A204.1 (cell line): ENCODE measurements at regions not wholly inside any gene's neighbourhood (a gene's known extent, or its start where the extent isn't known, plus 50 kb on each side); places are given as distances from the start of the nearest gene placed in this dataset.
"Not testable (repeated sequence)": the region's sequence is repeated elsewhere in the genome, so short reads cannot be mapped to it uniquely, and the experiment has no call there.

Experiments used
- FAIRE-seq: peaks from 2 replicates; lab custom pipeline; 2012; peaks lifted over from hg19 to GRCh38; lab: Jason Lieb, UNC

DNA sequence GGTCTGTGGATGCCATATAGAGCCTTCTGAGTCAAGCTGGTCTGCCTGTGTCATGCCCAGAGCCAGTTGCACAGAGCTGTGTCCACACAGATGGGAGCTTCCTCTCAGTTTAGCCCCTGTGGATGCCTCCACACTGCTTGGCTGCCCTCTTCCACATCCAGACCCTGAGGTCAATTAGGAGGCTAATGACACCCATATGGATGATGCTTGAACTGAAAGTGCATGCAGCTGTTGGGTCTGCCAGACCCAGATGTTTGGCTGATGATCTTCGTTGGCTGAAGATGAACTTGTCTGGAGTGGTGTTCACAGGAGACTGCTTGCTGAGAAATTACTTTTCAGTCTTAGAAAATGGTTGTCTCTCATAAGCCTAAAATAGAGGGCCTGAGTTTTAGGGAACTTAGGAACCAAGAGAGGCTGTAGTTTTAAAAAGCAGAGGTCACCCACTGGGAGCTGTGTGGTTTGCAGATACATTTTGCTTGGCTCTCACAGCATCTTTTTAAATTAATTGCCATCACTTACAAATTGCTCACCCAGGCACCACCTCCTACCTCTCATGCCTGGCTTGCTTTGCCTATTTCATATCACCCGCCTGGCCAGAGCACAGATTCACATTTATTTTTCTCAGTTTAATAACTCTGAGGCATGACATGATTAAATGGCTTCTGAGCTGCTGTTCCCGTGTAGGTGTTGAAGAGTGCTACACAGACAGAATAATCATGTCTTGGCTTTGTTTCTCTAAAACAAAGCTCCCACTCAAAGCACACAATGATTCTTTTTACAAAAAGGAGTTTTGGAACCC is 176.1 kb downstream of the MINAR1 start:
- FAIRE-seq: no peak

DNA sequence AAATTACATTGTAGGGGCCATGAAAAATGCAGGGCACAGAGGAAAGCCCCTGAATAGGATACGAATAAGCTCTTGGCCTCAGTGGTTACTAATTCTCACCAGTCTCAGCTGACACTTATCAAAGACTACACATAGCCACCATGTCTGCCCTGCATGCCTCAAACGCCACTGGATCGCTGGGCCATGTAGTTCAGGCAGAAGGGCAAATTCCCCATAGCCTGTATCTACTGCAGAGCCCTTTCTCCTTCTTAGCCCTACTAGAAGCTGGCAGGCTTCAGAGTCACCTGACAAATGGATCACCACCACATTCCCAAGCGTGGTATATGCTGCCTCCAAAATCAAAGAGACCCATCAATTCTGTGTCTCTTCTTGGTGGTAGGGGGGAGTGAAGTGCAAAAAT is 177.4 kb downstream of the MINAR1 start:
- FAIRE-seq: no peak

DNA sequence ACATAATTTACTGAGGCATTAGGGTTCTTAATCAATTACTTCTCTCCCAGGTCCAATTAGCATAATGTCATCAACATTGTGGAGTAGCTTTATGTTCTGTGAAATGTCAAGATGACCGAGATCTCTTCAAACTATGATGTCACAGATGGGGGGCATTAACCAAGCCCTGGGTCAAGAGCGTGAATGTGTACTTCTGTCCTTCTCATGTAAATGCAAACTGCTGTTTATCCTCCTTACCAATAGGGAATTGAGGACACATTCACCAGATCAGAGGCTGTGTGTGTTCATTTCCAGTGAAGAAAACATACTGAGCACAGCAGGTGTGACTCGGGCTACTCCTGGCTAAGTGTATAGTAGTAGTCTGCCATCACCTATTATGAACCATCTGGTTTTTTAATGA is 177.9 kb downstream of the MINAR1 start:
- no peak for FAIRE-seq

DNA sequence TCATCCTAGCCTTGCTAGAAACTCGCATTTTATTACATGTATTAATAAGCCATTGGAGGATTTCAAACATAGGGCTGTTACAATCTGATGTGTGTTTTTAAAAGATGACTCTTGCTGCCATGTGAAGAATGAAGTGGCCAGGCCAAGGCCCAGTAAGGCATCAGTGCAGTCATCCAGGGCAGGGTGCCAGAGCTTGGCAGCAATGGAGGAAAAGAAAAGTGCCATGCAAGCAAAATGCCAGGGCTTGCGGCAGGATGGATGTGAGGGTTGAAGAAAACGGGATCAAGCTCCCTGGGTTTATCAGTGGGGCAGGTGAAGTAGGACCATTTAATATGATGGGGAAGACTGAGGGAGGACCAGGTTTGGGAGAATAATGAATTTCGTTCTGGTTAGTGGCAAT is 183.6 kb downstream of the MINAR1 start:
- no peak for FAIRE-seq

DNA sequence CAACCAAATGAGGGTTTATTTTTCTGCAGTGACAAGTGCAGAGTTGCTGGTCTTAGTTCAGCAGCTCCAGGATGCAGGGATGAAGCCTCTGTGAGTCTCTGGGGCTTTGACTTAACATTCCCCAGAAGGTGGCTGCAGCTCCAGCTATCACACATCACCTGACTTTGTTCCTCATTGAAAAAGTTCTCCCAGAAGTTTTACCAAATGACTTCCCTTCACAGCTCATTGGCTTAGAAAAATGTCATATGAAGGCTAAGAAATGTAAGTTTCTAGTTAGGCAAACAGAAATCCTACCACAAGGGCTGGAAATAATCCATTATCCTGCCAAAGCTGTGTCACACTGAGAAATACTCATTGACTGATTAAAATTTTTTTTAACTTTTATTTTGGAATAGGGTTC is 184.9 kb downstream of the MINAR1 start:
- no peak for FAIRE-seq

DNA sequence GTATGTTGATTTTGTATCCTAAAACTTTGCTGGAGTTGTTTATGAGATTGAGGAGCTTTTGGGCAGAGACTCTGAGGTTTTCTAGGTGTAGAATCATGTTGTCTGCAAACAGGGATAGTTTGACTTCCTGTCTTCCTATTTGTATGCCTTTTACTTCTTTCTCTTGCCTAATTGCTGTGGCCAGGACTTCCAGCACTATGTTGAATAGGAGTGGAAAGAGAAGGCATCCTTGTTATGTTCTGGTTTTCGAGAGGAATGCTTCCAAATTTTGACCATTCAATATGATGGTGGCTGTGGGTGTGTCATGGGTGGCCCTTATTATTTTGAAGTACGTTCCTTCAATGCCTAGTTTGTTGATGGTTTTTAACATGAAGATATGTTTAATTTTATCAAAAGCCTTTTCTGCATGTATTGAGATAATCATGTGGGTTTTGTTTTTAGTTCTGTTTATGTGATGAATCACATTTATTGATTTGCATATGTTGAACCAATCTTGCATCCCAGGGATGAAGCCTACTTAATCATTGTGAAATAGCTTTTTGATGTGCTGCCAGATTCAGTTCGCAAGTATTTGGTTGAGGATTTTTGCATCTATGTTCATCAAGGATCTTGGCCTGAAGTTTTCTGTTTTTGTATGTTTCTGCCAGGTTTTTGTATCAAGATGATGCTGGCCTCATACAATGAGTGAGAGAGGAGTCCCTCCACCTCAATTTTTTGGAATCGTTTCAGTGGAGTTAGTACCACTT is 188.1 kb downstream of the MINAR1 start:
- no peak for FAIRE-seq

DNA sequence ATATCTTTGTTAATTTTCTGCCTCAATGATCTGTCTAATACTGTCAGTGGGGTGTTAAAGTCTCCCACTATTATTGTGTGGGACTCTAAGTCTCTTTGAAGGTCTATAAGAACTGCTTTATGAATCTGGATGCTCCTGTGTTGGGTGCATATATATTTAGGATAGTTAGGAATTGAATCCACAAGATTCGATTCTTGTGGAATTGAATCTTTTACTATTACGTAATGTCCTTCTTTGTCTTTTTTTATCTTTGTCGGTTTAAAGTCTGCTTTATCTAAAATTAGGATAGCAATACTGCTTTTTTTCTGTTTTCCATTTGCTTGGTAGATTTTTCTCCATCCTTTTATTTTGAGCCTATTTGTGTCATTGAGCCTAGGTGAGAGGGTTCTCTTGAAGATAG is 189.7 kb downstream of the MINAR1 start:
- FAIRE-seq: not testable (repeated sequence)

DNA sequence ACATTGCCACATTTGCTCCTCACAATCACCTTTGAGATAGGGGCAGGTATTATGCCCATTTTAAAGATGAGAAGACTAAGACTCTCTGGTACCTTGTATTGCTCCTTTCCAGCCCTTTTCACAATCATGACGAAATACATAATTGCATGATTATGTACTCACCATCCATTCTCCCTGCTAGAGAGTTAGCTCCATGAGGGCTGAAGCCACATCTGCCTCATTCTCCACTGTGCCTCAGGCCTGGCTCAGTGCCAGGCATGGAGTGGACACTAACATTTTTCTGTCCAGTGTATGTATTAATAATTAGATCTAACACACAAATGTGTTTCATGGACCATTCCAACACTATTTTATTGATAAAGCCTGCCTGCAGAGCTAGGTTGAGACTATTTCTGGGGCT is 191.4 kb downstream of the MINAR1 start:
- no peak for FAIRE-seq

DNA sequence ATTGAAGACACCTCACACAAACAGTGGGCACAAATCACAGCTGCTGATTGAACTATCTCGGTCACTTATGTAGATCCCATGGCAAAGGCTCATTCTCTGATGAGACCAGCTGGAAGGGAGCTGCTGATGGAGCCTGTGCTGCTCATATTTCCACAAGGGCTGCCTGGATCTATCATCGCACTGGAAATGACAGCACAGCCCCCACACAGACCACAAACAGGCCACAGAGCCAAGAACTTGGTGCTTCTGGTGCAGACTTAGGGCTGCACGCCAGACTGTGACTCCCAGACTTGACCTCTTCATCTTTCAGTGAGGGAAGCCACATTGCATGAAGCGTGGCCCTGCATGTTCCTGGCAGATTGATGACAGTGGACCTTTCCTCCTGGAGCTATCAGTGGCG is 197.6 kb downstream of the MINAR1 start:
- no peak for FAIRE-seq

DNA sequence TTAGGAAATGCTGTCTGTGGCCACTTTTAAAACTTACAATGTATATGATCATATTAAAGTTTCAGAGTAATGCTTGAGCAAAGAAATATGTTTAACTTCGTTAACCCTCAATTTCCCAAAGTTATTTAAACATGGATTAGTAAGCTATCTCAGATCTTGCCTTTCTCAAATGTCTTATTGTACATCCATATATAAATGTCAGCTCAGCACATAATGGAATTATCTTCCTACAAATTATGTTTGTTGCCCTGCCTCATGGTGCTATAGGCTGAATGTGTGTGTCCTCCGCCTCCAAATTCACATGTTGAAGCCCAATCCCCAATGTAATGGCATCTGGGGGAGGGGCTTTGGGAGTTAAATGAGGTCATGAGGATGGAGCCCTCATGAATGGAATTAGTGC is 200.3 kb downstream of the MINAR1 start:
- no peak for FAIRE-seq

DNA sequence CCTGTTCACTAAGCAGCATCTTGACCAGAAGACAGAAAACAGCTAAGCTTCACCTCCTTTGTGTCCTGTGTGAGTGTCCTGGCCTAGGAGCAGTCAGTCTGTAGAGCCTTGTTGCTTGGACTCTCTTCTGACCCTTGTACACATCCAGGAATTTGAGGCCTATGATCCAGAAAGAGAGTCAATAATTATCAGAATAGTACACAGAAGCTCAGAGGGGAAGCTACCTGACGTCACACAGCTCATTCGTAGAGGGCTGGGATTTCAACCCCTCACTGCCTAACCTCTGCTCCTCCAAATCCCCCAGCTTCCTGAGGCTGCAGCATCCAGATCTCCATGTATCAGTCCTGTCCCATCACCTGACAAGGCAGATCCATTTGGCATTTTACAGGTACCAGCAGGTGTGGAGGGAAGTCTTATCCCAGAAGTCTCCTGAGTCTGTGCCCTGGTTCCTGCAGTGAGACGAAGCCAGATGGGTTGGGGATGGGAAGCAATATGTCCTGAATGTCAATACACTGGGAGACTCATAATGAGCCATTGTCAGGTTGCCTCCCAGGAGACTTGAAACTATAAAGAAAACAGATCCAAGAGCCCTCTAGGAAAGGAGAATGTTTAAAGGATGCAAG is 203.1 kb downstream of the MINAR1 start:
- FAIRE-seq: no peak

DNA sequence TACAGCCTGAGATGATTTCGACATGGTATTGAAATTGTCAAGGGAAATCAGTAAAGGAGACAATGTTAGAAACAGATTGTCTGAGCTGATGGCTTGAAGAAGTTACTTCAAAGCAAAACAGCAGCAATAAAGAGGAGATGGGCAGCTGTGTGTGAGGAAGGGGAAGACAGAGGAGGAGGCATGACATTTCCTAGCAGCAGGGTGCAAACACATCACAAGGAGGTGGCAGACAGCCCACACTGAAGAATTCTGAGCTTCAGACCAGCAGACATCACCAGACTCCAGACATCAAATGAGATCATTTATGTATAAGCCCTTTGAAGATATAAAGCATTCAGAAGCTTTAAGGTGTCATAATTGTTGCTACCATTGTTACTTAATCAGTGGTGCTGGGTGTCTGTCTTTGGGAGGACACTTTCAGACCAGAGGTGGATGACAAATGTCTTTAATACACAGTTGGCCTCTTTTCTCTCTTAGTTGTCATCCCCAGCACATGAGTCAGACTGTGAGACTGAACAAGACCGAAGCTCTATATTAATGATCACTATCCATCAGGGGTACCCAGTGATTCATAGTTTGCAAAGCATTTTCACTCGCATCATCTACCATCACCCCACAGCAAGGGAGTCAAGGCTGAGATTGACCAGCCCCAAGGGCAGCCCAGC is 203.9 kb downstream of the MINAR1 start:
- FAIRE-seq: no peak

DNA sequence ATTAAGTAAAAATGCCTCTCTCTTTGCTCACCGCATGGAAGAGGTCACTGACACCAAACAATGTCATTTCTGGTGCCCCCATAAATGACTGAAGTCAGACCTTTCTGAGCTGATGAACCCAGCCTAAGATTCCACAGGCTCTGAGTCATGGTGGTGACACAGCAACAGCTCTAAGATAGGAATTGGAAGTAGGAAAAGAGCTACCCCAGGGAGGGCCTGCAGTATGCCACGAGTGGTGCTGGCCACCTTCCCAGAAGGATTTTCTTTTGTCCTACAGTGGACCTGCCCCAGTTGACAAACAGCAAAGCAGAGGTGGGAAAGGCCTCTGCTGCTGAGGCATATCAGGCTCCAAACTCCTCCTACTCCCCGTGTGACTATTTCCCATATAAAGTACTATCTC is 208.1 kb downstream of the MINAR1 start:
- no peak for FAIRE-seq

DNA sequence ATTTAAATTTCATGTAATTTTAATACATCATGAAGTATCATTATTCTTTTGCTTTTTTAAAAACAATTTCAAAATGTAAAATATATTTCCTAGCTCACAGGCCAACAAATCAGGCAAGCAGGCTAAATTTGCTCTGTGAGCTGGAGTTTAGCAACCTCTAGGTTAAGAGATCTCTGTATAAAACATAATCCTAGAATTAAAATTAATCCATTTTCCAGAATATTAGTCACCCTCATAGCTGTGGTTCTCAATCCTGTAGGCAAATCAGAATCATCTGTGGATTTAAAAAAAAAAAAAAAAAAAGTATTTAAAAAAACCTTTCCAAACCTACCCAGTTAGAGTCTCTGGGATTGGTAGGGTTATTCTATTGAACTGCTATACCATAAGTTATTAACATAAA is 209.7 kb downstream of the MINAR1 start:
- no peak for FAIRE-seq

DNA sequence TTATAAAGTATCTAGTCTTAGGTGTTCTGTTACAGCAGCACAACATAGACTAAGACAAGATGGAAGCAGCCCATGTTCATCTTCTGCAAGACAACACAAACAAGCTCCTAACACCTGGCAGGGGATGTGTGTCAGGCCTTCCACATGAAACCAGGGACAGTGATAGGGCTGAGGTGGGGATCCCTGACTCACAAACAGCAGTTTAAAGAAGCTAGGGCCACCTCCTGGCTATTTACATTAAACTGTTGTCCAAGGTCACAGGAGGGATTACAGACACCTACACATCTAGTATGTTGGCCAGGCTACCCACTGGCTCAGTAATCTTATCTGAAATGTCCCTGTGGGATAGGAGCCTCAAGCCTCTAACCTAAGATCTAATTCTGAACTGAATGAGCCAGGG is 211.3 kb downstream of the MINAR1 start:
- FAIRE-seq: no peak

DNA sequence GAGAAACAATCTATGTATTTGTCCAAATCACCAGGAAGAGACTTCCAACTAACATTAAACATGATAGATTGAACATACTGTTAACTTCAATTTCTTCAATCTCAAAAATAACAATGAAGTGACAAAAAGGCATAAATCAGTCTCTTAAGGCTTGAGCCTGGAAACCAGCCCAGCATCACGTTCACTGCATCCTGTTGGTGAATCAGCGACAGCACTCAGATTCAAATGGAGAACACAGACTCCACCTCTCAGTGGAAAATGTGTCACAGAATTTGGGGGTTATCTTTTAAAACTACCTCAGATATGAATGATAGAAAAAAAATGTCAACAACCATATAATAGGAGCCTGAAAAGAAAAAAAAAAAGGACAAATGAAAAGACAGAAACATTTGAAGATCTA is 212.0 kb downstream of the MINAR1 start:
- no peak for FAIRE-seq

DNA sequence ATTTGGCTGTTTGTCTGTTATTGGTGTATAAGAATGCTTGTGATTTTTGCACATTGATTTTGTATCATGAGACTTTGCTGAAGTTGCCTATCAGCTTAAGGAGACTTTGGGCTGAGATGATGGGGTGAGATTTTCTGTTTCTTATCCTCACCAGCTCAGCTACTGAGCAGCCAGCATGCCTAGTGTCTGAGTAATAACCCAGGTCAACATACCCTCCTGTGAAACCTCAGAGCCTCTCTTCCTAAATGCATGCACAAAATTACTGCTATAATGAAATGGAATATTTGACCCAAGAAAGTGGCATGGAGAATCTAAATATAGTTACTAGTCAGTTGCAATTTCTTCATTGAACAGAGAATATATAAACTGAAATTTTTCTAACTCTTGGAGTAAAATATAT is 220.8 kb downstream of the MINAR1 start:
- FAIRE-seq: not testable (repeated sequence)

DNA sequence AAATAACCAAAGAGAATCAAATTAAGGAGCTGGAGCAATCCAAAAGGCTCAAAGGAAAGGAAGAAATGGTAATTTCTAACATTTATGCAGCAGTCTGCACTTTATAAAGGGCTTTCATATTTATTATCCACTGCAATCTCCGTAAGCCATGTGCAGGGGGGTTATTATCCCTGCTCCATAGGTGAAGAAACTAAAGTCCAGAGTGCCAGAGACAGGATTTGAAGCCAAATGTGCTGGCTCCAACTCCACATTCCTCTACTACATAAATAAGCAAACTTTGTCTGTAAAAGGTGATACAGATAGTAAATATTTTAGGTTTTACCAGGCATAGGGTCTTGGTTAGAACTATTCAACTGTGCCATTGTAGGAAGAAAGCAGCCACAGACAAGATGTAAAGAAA is 221.4 kb downstream of the MINAR1 start:
- FAIRE-seq: no peak

DNA sequence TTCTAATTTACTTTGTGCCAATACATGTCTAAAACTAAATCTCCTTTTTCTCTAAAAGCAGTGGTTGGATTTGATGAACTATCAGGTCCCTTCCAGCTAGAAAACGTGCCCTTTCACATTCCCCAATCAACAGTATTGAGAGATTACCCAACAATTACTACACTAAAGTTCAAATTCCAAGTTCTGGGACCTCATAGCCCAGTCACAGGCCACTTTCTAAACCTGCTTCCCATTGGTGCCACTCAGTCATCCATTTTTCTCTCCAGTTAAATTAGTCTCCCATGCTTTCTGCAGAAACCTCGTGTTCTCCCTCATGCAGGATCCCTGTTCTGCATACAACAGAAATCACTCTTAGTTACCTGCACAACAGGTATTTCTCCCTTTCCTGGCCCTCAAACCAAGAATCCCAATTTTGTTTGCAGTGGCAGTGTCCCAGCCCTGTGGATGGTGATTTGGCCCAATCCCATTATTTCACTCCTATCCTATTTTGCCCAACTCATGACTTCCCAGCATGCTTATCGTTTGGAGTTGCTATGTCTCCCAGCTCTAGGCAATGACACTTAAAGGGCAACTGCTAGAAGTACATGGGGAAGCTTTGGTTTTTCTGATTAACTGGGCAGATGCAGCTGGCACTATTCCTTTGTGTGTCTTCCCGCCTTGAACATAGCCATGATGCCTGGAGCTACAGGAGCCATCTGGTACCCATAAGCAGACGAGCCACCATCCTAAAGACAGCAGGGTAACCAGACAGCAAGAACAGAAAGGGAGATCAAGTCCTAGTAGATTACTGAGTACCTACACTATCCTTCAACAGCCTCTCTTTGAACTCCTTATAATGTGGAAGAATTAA is 224.2 kb downstream of the MINAR1 start:
- FAIRE-seq: no peak

DNA sequence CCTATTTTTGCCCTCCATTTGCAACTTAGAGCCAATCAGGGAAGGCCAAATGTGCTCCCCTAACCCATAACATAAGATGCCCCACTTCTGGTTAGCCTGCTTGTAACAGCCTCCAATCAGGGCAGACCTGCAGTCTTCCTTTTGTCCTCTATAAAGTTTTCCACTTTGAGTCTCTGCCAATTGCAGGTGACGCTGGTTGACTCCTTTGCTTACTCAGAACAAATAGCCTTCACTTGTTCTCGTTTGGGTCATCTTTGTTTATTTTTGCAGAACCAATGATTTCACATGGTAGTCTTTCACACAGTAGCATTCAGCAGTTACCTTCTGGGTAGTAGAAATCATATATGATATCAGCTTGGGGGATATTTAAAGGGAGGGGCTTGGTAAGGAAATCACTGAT is 225.6 kb downstream of the MINAR1 start:
- FAIRE-seq: no peak

DNA sequence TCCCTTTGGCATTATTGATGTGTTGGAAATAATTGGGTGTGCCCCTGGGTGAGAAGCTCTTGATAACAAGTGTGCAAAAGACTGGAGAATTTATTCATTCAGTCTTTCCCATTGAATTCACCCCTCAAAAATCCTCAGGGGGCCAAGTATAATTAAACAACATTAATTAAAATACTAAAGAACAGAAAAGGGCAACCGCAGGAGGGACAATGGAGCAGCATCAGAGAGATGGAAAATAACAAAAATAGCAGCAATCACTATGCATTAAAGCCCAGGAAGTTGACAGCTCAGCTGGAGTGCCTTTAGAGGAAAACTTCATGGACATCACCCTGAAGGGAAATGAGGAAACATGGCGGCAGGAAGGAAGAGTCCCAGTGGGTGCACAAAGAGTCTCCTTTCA is 227.6 kb downstream of the MINAR1 start:
- no peak for FAIRE-seq

DNA sequence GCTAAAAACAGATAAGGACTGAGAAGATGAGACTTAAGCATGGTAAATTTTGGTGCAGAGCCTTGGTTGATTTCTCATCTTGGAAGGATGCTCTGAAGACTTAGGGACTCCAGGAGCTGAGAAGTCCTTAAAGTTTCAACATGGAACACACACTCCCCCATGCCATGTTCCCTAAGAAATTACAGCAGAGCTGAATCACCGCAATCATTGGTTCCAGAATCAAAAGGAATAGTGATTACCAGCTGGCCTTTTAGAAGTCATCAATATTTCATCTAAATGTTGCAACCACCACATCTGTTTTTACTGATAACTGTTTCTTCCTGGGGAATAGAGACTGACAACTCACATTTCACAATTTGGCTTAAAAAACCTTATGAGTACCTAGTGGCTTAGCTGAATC is 229.3 kb downstream of the MINAR1 start:
- no peak for FAIRE-seq
